HepG2 (cell line): ENCODE measurements at regions not wholly inside any gene's neighbourhood (a gene's known extent, or its start where the extent isn't known, plus 50 kb on each side); places are given as distances from the start of the nearest gene placed in this dataset.

Experiments
- CEBPZ ChIP-seq: IDR thresholded peaks from 2 replicates; pipeline ENCODE4 v1.6.1; 2012; ENCODE audit warnings: low read length, improper control_type of control experiment
- DPF2 ChIP-seq: sonication (generic); formaldehyde crosslinking; IDR thresholded peaks from 2 replicates; pipeline ENCODE4 v1.4.0; 2020; ENCODE audit warnings: mild to moderate bottlenecking, low read depth, missing genetic modification reagents, borderline replicate concordance
- ESRRA ChIP-seq: sonication (generic); formaldehyde crosslinking; IDR thresholded peaks from 2 replicates; pipeline ENCODE4 v1.5.1; 2020; ENCODE audit warnings: mild to moderate bottlenecking, low read depth, missing genetic modification reagents
- EZH2 ChIP-seq: conservative IDR thresholded peaks from 2 replicates; pipeline ENCODE4 v1.6.1; 2012; ENCODE audit warnings: mild to moderate bottlenecking, low read depth, low read length, moderate library complexity
- GMEB1 ChIP-seq: sonication (generic); formaldehyde crosslinking; IDR thresholded peaks from 2 replicates; pipeline ENCODE4 v1.5.1; 2020; ENCODE audit warnings: missing genetic modification reagents, mild to moderate bottlenecking, borderline replicate concordance
- MXI1 ChIP-seq: IDR thresholded peaks from 3 replicates; pipeline ENCODE4 v1.6.1; 2012; ENCODE audit warnings: low read depth, low read length, inconsistent platforms, borderline replicate concordance
- RAD21 ChIP-seq: fragments of 450-650 bp; formaldehyde crosslinking; IDR thresholded peaks from 2 replicates; pipeline ENCODE4 v1.5.0; 2020; ENCODE audit warnings: mild to moderate bottlenecking
- SETDB1 ChIP-seq: sonication (generic); formaldehyde crosslinking; IDR thresholded peaks from 2 replicates; pipeline ENCODE4 v1.5.1; 2020; ENCODE audit warnings: missing genetic modification reagents, mild to moderate bottlenecking, borderline replicate concordance
- TAF15 ChIP-seq: fragments of 200-400 bp; formaldehyde crosslinking; IDR thresholded peaks from one replicate; pipeline ENCODE4 v1.6.1; 2018; ENCODE audit warnings: mild to moderate bottlenecking, low read depth, low read length; ENCODE audit not compliant: poor library complexity, severe bottlenecking
- ZNF577 ChIP-seq: sonication (generic); formaldehyde crosslinking; IDR thresholded peaks from 2 replicates; pipeline ENCODE4 v1.4.0; 2020; ENCODE audit warnings: mild to moderate bottlenecking, low read depth, missing genetic modification reagents, borderline replicate concordance
- TF ChIP-seq, protein P1 (sequence below): IDR thresholded peaks from 2 replicates; pipeline ENCODE4 v1.6.1; 2012; ENCODE audit warnings: inconsistent platforms
- TF ChIP-seq, protein P2 (sequence below): sonication (generic); formaldehyde crosslinking; IDR thresholded peaks from 2 replicates; pipeline ENCODE4 v1.5.0; 2020; ENCODE audit warnings: mild to moderate bottlenecking, missing genetic modification reagents, moderate library complexity

- TF ChIP-seq RAD21 (no peak), MXI1 (no peak), ESRRA (no peak), GMEB1 (CRISPR knock-in tag) (no peak), DPF2 (CRISPR knock-in tag) (no peak), EZH2 (no peak), TAF15 (no peak), ZNF577 (CRISPR knock-in tag) (no peak), SETDB1 (CRISPR knock-in tag) (no peak), CEBPZ (no peak)
- TF ChIP-seq, protein P1, sequence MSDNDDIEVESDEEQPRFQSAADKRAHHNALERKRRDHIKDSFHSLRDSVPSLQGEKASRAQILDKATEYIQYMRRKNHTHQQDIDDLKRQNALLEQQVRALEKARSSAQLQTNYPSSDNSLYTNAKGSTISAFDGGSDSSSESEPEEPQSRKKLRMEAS, result no peak
- TF ChIP-seq, protein P2, sequence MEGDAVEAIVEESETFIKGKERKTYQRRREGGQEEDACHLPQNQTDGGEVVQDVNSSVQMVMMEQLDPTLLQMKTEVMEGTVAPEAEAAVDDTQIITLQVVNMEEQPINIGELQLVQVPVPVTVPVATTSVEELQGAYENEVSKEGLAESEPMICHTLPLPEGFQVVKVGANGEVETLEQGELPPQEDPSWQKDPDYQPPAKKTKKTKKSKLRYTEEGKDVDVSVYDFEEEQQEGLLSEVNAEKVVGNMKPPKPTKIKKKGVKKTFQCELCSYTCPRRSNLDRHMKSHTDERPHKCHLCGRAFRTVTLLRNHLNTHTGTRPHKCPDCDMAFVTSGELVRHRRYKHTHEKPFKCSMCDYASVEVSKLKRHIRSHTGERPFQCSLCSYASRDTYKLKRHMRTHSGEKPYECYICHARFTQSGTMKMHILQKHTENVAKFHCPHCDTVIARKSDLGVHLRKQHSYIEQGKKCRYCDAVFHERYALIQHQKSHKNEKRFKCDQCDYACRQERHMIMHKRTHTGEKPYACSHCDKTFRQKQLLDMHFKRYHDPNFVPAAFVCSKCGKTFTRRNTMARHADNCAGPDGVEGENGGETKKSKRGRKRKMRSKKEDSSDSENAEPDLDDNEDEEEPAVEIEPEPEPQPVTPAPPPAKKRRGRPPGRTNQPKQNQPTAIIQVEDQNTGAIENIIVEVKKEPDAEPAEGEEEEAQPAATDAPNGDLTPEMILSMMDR (CRISPR knock-in tag), result no peak
Observed at GRCh38 chr16:62620275-62620674, 584.0 kb upstream of the CDH8 start.
